HG02870 (cell line): ENCODE measurements at regions not wholly inside any gene's neighbourhood (a gene's known extent, or its start where the extent isn't known, plus 50 kb on each side); places are given as distances from the start of the nearest gene placed in this dataset.

Experiments
- ATAC-seq: cut with Tn5 transposase; IDR thresholded peaks from one replicate; pipeline ENCODE4 v1.9.1; 2021; ENCODE audit warnings: mild to moderate bottlenecking, moderate library complexity; ENCODE audit not compliant: unreplicated experiment

GRCh38 chr10:55400075-55400849 lies 599.2 kb upstream of the PCDH15 start:
- ATAC-seq = no peak

GRCh38 chr10:55398497-55398882 lies 597.5 kb upstream of the PCDH15 start:
- ATAC-seq = no peak

- no peak for ATAC-seq
Observed at GRCh38 chr10:55397777-55398496, 596.9 kb upstream of the PCDH15 start.

- no peak for ATAC-seq
Observed at GRCh38 chr10:55378196-55378595, 577.2 kb upstream of the PCDH15 start.

GRCh38 chr10:55374917-55375316 lies 573.9 kb upstream of the PCDH15 start:
- no peak for ATAC-seq

- no peak for ATAC-seq
Observed at GRCh38 chr10:55374060-55374459, 573.0 kb upstream of the PCDH15 start.

GRCh38 chr10:55369670-55370420 lies 568.8 kb upstream of the PCDH15 start:
- ATAC-seq = no peak

GRCh38 chr10:55368467-55368866 lies 567.4 kb upstream of the PCDH15 start:
- ATAC-seq = no peak

GRCh38 chr10:55367555-55367954 lies 566.5 kb upstream of the PCDH15 start:
- ATAC-seq = no peak

- ATAC-seq = no peak
Observed at GRCh38 chr10:55358539-55358938, 557.5 kb upstream of the PCDH15 start.

GRCh38 chr10:55353414-55353813 lies 552.4 kb upstream of the PCDH15 start:
- ATAC-seq = no peak

- ATAC-seq = no peak
Observed at GRCh38 chr10:55351431-55351830, 550.4 kb upstream of the PCDH15 start.

- no peak for ATAC-seq
Observed at GRCh38 chr10:55348534-55348933, 547.5 kb upstream of the PCDH15 start.

- no peak for ATAC-seq
Observed at GRCh38 chr10:55330486-55330885, 529.5 kb upstream of the PCDH15 start.

- no peak for ATAC-seq
Observed at GRCh38 chr10:55329796-55330195, 528.8 kb upstream of the PCDH15 start.

- no peak for ATAC-seq
Observed at GRCh38 chr10:55320187-55320700, 519.2 kb upstream of the PCDH15 start.

- no peak for ATAC-seq
Observed at GRCh38 chr10:55311848-55312635, 511.0 kb upstream of the PCDH15 start.

GRCh38 chr10:55310143-55310542 lies 509.1 kb upstream of the PCDH15 start:
- ATAC-seq = no peak

- no peak for ATAC-seq
Observed at GRCh38 chr10:55305285-55305684, 504.3 kb upstream of the PCDH15 start.

GRCh38 chr10:55287346-55287745 lies 486.3 kb upstream of the PCDH15 start:
- no peak for ATAC-seq

- ATAC-seq = no peak
Observed at GRCh38 chr10:55283031-55283430, 482.0 kb upstream of the PCDH15 start.
